ENCODE measurements at regions not wholly inside any gene's neighbourhood (a gene's known extent, or its start where the extent isn't known, plus 50 kb on each side); places are given as distances from the start of the nearest gene placed in this dataset.
A peak's percentile ranks its signal among the peaks of the same experiment; 100 is the strongest.

- H3K9me3 ChIP-seq = no peaks in the 10 kb centered on the region
- no peak for DNase-seq (ENCODE audit: low spot score in 2 of 2)
- in situ Hi-C loops (cut with MboI; ENCODE audit: low sequenced_read_pairs) = no loop called here
- H3K27me3 ChIP-seq (ENCODE audit: low read depth) = no peaks in the 10 kb centered on the region
- H3K36me3 ChIP-seq (replicated peaks) = no peaks in the 10 kb centered on the region
- no peak overlapping the region for H3K4me3 ChIP-seq
- H3K4me1 ChIP-seq = no peaks in the 10 kb centered on the region
Observed at GRCh38 chr5:171624396-171624795, 161.2 kb upstream of the SMIM23 start.

- DNase-seq (ENCODE audit: low spot score in 2 of 2) = no peak
- no peaks in the 10 kb centered on the region for H3K4me1 ChIP-seq
- no peaks in the 10 kb centered on the region for H3K36me3 ChIP-seq (replicated peaks)
- H3K9me3 ChIP-seq = no peaks in the 10 kb centered on the region
- H3K27me3 ChIP-seq (ENCODE audit: low read depth) = no peaks in the 10 kb centered on the region
- H3K4me3 ChIP-seq = no peak overlapping the region
- in situ Hi-C loops (cut with MboI; ENCODE audit: low sequenced_read_pairs) = no loop called here
Observed at GRCh38 chr5:171625646-171626045, 160.0 kb upstream of the SMIM23 start.

- in situ Hi-C loops (cut with MboI; ENCODE audit: low sequenced_read_pairs) = no loop called here
- H3K4me3 ChIP-seq = no peak overlapping the region
- H3K4me1 ChIP-seq = no peaks in the 10 kb centered on the region
- H3K27me3 ChIP-seq (ENCODE audit: low read depth) = no peaks in the 10 kb centered on the region
- no peaks in the 10 kb centered on the region for H3K9me3 ChIP-seq
- no peak for DNase-seq (ENCODE audit: low spot score in 2 of 2)
- H3K36me3 ChIP-seq (replicated peaks) = no peaks in the 10 kb centered on the region
Observed at GRCh38 chr5:171627936-171628632, 157.5 kb upstream of the SMIM23 start.

GRCh38 chr5:171628633-171628974, 157.0 kb upstream of the SMIM23 start:
- no peaks in the 10 kb centered on the region for H3K36me3 ChIP-seq (replicated peaks)
- in situ Hi-C loops (cut with MboI; ENCODE audit: low sequenced_read_pairs) = no loop called here
- H3K27me3 ChIP-seq (ENCODE audit: low read depth) = no peaks in the 10 kb centered on the region
- H3K9me3 ChIP-seq = no peaks in the 10 kb centered on the region
- H3K4me1 ChIP-seq = no peaks in the 10 kb centered on the region
- H3K4me3 ChIP-seq = no peak overlapping the region
- DNase-seq (ENCODE audit: low spot score in 2 of 2) = no peak

GRCh38 chr5:171629221-171629620, 156.4 kb upstream of the SMIM23 start:
- no peak overlapping the region for H3K4me3 ChIP-seq
- no peaks in the 10 kb centered on the region for H3K27me3 ChIP-seq (ENCODE audit: low read depth)
- in situ Hi-C loops (cut with MboI; ENCODE audit: low sequenced_read_pairs) = no loop called here
- DNase-seq (ENCODE audit: low spot score in 2 of 2) = no peak
- no peaks in the 10 kb centered on the region for H3K4me1 ChIP-seq
- no peaks in the 10 kb centered on the region for H3K9me3 ChIP-seq
- no peaks in the 10 kb centered on the region for H3K36me3 ChIP-seq (replicated peaks)

- H3K27me3 ChIP-seq (ENCODE audit: low read depth) = no peaks in the 10 kb centered on the region
- peak; percentile 56 to 81 for DNase-seq (ENCODE audit: low spot score in 2 of 2)
- H3K9me3 ChIP-seq = no peaks in the 10 kb centered on the region
- in situ Hi-C loops (cut with MboI; ENCODE audit: low sequenced_read_pairs) = no loop called here
- no peaks in the 10 kb centered on the region for H3K36me3 ChIP-seq (replicated peaks)
- H3K4me3 ChIP-seq = no peak overlapping the region
- H3K4me1 ChIP-seq = no peaks in the 10 kb centered on the region
Observed at GRCh38 chr5:171629628-171630349, 155.8 kb upstream of the SMIM23 start.

- no peaks in the 10 kb centered on the region for H3K27me3 ChIP-seq (ENCODE audit: low read depth)
- no peaks in the 10 kb centered on the region for H3K4me1 ChIP-seq
- in situ Hi-C loops (cut with MboI; ENCODE audit: low sequenced_read_pairs) = no loop called here
- no peak overlapping the region for H3K4me3 ChIP-seq
- no peaks in the 10 kb centered on the region for H3K36me3 ChIP-seq (replicated peaks)
- H3K9me3 ChIP-seq = no peaks in the 10 kb centered on the region
- DNase-seq (ENCODE audit: low spot score in 2 of 2) = no peak
Observed at GRCh38 chr5:171630350-171631065, 155.1 kb upstream of the SMIM23 start.

- in situ Hi-C loops (cut with MboI; ENCODE audit: low sequenced_read_pairs) = no loop called here
- Histone ChIP-seq H3K4me3 (no peak overlapping the region), H3K9me3 (no peaks in the 10 kb centered on the region), H3K27me3 (ENCODE audit: low read depth) (peaks cover 5% of the 10 kb centered on the region; the same call in 1 of the 2 replicates), H3K36me3 (replicated peaks) (no peaks in the 10 kb centered on the region), H3K4me1 (no peaks in the 10 kb centered on the region)
- DNase-seq (ENCODE audit: low spot score in 2 of 2) = no peak
Observed at GRCh38 chr5:171632616-171633015, 153.0 kb upstream of the SMIM23 start.

- H3K4me3 ChIP-seq = no peak overlapping the region
- DNase-seq (ENCODE audit: low spot score in 2 of 2) = no peak
- no peaks in the 10 kb centered on the region for H3K4me1 ChIP-seq
- no peaks in the 10 kb centered on the region for H3K9me3 ChIP-seq
- in situ Hi-C loops (cut with MboI; ENCODE audit: low sequenced_read_pairs) = no loop called here
- H3K27me3 ChIP-seq (ENCODE audit: low read depth) = peaks cover 5% of the 10 kb centered on the region; the same call in 1 of the 2 replicates
- H3K36me3 ChIP-seq (replicated peaks) = no peaks in the 10 kb centered on the region
Observed at GRCh38 chr5:171633776-171634470, 151.7 kb upstream of the SMIM23 start.

- DNase-seq (ENCODE audit: low spot score in 2 of 2) = no peak
- in situ Hi-C loops (cut with MboI; ENCODE audit: low sequenced_read_pairs) = no loop called here
- no peaks in the 10 kb centered on the region for H3K36me3 ChIP-seq (replicated peaks)
- H3K4me1 ChIP-seq = no peaks in the 10 kb centered on the region
- H3K9me3 ChIP-seq = no peaks in the 10 kb centered on the region
- H3K4me3 ChIP-seq = no peak overlapping the region
- peaks cover 5% of the 10 kb centered on the region; the same call in 1 of the 2 replicates for H3K27me3 ChIP-seq (ENCODE audit: low read depth)
Observed at GRCh38 chr5:171634511-171634910, 151.1 kb upstream of the SMIM23 start.

GRCh38 chr5:171635028-171635427, 150.6 kb upstream of the SMIM23 start:
- peaks cover 5% of the 10 kb centered on the region; the same call in 1 of the 2 replicates for H3K27me3 ChIP-seq (ENCODE audit: low read depth)
- in situ Hi-C loops (cut with MboI; ENCODE audit: low sequenced_read_pairs) = no loop called here
- H3K36me3 ChIP-seq (replicated peaks) = no peaks in the 10 kb centered on the region
- no peaks in the 10 kb centered on the region for H3K4me1 ChIP-seq
- H3K4me3 ChIP-seq = no peak overlapping the region
- no peaks in the 10 kb centered on the region for H3K9me3 ChIP-seq
- no peak for DNase-seq (ENCODE audit: low spot score in 2 of 2)

- in situ Hi-C loops (cut with MboI; ENCODE audit: low sequenced_read_pairs) = no loop called here
- DNase-seq (ENCODE audit: low spot score in 2 of 2) = no peak
- Histone ChIP-seq H3K36me3 (replicated peaks) (no peaks in the 10 kb centered on the region), H3K27me3 (ENCODE audit: low read depth) (peaks cover 5% of the 10 kb centered on the region; the same call in 1 of the 2 replicates), H3K4me1 (no peaks in the 10 kb centered on the region), H3K4me3 (no peak overlapping the region), H3K9me3 (no peaks in the 10 kb centered on the region)
Observed at GRCh38 chr5:171635561-171636245, 149.9 kb upstream of the SMIM23 start.

GRCh38 chr5:171637811-171638210, 147.8 kb upstream of the SMIM23 start:
- Histone ChIP-seq H3K4me3 (no peak overlapping the region), H3K9me3 (no peaks in the 10 kb centered on the region), H3K27me3 (ENCODE audit: low read depth) (peaks cover 5% of the 10 kb centered on the region; the same call in 1 of the 2 replicates), H3K4me1 (no peaks in the 10 kb centered on the region), H3K36me3 (replicated peaks) (no peaks in the 10 kb centered on the region)
- in situ Hi-C loops (cut with MboI; ENCODE audit: low sequenced_read_pairs) = no loop called here
- no peak for DNase-seq (ENCODE audit: low spot score in 2 of 2)

Measured in HAP-1 (cell line).